AG09309 (cell line): ENCODE measurements at regions not wholly inside any gene's neighbourhood (a gene's known extent, or its start where the extent isn't known, plus 50 kb on each side); places are given as distances from the start of the nearest gene placed in this dataset.
"Not testable (repeated sequence)": the region's sequence is repeated elsewhere in the genome, so short reads cannot be mapped to it uniquely, and the experiment has no call there.

ENCODE experiments used
- DNase-seq: peaks from one replicate; pipeline ENCODE4 v3.0.0-alpha.2; 2010; ENCODE audit warnings: low read depth
- H3K4me3 ChIP-seq: 2 replicates; pipeline ENCODE4 v1.5.1; 2011; ENCODE audit warnings: mild to moderate bottlenecking, low read depth, low read length, moderate library complexity; ENCODE audit not compliant: control insufficient read depth
- TF ChIP-seq, protein P1 (sequence below): IDR thresholded peaks from 2 replicates; pipeline ENCODE4 v1.5.1; 2011; ENCODE audit warnings: mild to moderate bottlenecking, low read depth, low read length, inconsistent platforms; ENCODE audit not compliant: insufficient read depth, control insufficient read depth; ENCODE audit errors: missing control alignments

DNA sequence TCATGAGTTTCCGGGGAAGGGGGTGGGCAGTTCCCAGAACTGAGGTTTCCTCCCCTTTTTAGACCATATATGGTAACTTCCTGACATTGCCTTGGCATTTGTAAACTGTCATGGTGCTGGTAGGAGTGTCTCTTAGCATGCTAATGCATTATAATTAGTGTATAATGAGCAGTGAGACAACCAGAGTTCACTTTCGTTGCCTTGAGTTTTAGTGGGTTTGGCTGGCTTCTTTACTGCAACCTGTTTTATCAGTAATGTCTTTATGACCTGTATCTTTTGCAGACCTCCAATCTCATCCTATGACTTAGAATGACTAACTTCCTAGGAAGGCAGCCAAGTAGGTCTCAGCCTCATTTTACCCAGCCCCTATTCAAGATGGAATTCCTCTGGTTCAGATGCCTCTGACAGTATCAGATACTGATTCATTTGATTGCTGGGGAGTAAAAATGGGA lies 447.3 kb downstream of the XIRP2 start:
- no peak overlapping the region for H3K4me3 ChIP-seq
- no peak for DNase-seq
- TF ChIP-seq, protein P1, sequence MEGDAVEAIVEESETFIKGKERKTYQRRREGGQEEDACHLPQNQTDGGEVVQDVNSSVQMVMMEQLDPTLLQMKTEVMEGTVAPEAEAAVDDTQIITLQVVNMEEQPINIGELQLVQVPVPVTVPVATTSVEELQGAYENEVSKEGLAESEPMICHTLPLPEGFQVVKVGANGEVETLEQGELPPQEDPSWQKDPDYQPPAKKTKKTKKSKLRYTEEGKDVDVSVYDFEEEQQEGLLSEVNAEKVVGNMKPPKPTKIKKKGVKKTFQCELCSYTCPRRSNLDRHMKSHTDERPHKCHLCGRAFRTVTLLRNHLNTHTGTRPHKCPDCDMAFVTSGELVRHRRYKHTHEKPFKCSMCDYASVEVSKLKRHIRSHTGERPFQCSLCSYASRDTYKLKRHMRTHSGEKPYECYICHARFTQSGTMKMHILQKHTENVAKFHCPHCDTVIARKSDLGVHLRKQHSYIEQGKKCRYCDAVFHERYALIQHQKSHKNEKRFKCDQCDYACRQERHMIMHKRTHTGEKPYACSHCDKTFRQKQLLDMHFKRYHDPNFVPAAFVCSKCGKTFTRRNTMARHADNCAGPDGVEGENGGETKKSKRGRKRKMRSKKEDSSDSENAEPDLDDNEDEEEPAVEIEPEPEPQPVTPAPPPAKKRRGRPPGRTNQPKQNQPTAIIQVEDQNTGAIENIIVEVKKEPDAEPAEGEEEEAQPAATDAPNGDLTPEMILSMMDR, result no peak

DNA sequence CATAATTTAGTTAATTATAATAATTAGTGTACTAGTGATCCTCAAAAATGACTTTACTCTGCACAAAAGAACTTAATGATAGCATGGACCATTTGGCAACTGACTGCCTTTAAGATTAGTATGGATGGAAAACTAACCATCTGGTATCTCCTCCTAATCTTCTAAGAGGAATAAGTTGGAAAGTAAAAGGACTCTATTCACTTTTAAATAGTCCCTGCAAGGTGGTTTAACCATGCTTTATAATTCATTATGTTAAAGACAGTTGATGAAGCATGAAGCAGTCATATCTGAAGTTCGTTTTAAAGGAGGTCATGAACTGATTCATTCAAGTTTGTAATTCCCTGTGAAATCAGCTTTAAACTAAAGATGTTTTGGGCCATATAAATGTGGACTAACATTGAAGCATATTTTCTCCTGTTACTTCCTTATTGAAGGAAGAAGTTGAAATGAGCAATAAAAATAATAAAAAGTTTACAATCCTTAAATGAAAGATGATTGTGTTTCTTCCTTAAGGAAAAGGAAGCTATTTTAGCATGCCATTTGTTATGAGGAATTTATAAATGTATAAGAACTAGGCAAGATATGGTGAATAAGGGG lies 446.0 kb downstream of the XIRP2 start:
- no peak for DNase-seq
- H3K4me3 ChIP-seq, result no peak overlapping the region
- TF ChIP-seq, protein P1, result no peak

DNA sequence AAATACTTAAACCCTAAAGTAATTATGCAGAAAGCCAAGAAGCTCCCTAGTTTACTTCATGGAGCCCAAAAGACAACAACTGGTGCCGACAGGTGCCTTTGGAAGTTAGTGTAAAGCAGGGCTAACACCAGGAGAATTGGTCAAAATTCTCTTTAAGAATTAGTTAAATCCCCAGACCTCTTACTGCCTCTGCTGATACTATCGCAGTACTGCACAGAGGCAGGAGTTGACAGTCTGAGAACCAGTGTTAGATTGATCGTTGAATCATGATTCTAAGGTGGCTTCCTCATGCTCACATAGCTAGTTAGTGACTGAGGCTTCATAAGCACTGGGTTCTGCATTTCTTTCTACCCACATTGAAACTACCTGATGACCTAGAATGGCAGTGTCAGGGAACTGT lies 445.0 kb downstream of the XIRP2 start:
- no peak overlapping the region for H3K4me3 ChIP-seq
- DNase-seq, result no peak
- TF ChIP-seq, protein P1, result no peak

DNA sequence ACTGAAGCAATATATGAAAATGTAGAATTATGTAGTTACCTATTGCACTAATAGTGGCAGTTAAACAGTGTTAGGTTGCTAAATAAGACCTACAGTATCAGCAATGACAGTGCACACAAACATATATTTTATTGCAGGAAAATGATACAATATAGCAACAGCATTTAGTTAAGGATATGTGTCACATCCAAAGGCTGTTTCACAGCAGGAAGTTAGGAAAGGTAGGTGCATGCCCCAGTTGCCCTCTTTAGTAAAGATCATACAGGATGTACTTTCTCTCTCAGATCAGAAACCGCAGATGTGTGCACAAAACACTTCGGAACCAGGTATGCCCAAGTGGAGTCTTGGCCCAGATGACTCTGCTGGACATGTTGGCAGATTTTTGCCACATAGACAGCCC lies 444.1 kb downstream of the XIRP2 start:
- H3K4me3 ChIP-seq, result no peak overlapping the region
- DNase-seq, result no peak
- TF ChIP-seq, protein P1, result no peak

DNA sequence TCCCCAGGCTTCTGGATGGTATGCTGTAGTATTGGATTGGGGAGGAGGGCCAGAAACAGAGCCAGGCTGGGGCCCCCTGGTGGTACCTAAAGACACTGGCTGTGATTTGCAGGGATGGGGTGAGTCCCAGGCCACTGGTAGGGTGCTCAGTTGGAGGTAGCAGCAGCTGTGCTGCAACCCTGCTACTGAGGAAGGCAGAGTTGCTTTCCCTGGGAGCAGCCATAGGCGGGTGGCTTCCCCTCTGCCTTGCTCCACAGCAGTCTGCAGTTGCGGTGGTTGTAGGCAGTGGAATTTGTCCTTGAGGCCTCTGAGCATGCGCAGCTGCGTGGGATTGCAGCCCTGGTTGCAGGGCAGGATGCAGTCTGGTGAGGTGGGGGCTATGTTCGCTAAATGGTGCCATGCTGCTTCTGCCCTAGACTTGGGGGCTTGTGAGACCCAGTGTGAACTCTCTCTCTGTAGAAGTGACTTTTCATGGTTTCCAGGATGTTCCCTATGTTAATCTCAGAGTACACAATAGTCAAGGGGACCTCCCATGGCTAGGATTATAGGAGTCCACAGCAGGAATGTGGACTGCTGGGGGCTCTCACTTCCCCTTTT lies 443.5 kb downstream of the XIRP2 start:
- TF ChIP-seq, protein P1, result no peak
- no peak for DNase-seq
- H3K4me3 ChIP-seq, result no peak overlapping the region

GRCh38 chr2:167328808-167329207 lies 440.5 kb downstream of the XIRP2 start:
- H3K4me3 ChIP-seq, DNase-seq: not testable (repeated sequence)

GRCh38 chr2:167322795-167323194 lies 434.5 kb downstream of the XIRP2 start:
- H3K4me3 ChIP-seq, result no peak overlapping the region
- no peak for DNase-seq
- TF ChIP-seq, protein P1, result no peak
